SIG-M5 treated with dmso at 0.1 percent for 504 hours (cell line): ENCODE measurements at regions not wholly inside any gene's neighbourhood (a gene's known extent, or its start where the extent isn't known, plus 50 kb on each side); places are given as distances from the start of the nearest gene placed in this dataset.

Experiments used
- DNase-seq: peaks from one replicate; lab custom pipeline; 2025; ENCODE audit not compliant: unreplicated experiment; lab: John Stamatoyannopoulos, UW

- no peak for DNase-seq
These were observed 74.6 kb upstream of the DOK6 start for GRCh38 chr18:69326094-69326493.

DNA sequence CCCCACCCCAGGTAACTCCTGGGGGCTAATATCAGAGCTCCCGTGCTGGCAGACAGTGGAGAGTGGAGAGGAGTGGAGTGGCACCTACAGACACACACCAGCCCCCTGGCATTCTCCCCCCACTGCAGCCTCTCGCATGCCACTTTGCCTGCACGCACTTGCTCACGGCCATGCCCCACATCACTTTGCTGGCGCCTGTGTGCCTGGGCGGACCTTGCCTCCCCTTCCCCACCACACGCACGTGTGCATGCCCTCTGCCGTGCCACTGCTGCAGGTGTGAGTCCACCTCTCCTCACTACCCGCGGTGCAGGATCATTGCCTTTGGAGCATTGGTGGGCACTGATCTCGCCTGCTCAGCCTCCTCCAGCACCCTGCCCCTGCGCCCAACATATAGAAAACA lies 72.6 kb upstream of the DOK6 start:
- no peak for DNase-seq

GRCh38 chr18:69330385-69331005 lies 70.2 kb upstream of the DOK6 start:
- no peak for DNase-seq

DNA sequence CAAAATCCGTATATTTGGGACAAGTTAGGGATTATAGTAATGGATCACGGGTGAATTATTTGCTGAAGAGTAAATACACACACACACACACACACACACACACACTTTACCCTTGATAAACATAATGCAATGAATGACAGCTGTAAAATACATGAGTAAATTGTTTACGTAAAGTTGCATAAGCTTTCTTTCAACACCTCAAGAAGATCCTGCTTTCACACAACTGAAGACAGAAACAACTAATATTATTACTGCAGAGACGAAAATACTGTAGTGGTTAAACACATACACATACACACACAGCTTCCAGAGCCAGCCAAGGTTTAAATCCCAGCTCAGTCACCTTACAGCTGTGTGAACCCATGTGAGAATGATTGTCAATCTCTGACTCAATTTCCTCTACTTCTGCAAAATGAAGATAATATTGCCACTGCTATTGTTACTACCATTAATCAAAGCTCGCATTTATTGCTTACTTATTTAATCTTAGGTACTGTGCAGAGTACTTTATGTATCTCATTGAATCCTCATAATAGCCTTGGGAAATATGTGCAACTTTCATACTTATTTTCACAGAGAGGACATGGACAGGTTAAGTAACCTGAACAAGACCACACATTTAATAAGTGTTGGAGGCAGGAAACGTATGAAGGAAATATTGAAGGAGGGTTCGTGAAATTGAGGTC lies 50.6 kb upstream of the DOK6 start:
- DNase-seq, result no peak
